ENCODE measurements at regions not wholly inside any gene's neighbourhood (a gene's known extent, or its start where the extent isn't known, plus 50 kb on each side); places are given as distances from the start of the nearest gene placed in this dataset.

- TF ChIP-seq GATA2 (CRISPR knock-in tag; IDR thresholded peaks at IDR 0.05): no peak
- no peak for TF ChIP-seq SMC3 (IDR thresholded peaks at IDR 0.05; ENCODE audit: low read depth, low read length)
- no peak for TF ChIP-seq CHD2 (IDR thresholded peaks at IDR 0.05; ENCODE audit: low read length, partially characterized antibody)
- no peak for TF ChIP-seq JUND (IDR thresholded peaks at IDR 0.05)
- no peak for TF ChIP-seq USF2 (IDR thresholded peaks at IDR 0.05; ENCODE audit: borderline replicate concordance, low read depth, low read length)
Observed at GRCh38 chr6:113776998-113777397, 80.1 kb upstream of the MARCKS start (continued).

DNA sequence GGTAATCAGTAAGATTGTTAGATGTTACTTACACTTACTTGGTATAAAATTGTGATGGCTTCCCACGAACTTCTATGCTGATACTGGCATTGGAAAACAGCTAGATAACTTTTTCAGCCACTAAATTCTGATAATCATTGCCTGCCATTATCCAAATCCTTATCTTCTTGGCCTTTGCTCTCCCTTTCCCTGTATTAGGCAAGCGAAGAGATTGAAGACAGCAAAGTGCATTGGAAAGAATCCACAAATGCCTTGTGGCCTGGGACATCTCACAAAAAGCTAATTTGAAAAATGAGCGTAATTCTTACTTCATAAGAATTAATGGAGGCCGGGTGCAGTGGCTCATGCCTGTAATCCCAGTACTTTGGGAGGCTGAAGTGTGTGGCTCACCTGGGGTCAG, 79.5 kb upstream of the MARCKS start:
- no peaks in the 10 kb centered on the region for H3K9me2 ChIP-seq
- TF ChIP-seq RAD21 (IDR thresholded peaks at IDR 0.05; ENCODE audit: low read length): no peak
- TF ChIP-seq, protein P1, sequence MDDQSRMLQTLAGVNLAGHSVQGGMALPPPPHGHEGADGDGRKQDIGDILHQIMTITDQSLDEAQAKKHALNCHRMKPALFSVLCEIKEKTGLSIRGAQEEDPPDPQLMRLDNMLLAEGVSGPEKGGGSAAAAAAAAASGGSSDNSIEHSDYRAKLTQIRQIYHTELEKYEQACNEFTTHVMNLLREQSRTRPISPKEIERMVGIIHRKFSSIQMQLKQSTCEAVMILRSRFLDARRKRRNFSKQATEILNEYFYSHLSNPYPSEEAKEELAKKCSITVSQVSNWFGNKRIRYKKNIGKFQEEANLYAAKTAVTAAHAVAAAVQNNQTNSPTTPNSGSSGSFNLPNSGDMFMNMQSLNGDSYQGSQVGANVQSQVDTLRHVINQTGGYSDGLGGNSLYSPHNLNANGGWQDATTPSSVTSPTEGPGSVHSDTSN (IDR thresholded peaks at IDR 0.05): no peak
- TF ChIP-seq, protein P2, sequence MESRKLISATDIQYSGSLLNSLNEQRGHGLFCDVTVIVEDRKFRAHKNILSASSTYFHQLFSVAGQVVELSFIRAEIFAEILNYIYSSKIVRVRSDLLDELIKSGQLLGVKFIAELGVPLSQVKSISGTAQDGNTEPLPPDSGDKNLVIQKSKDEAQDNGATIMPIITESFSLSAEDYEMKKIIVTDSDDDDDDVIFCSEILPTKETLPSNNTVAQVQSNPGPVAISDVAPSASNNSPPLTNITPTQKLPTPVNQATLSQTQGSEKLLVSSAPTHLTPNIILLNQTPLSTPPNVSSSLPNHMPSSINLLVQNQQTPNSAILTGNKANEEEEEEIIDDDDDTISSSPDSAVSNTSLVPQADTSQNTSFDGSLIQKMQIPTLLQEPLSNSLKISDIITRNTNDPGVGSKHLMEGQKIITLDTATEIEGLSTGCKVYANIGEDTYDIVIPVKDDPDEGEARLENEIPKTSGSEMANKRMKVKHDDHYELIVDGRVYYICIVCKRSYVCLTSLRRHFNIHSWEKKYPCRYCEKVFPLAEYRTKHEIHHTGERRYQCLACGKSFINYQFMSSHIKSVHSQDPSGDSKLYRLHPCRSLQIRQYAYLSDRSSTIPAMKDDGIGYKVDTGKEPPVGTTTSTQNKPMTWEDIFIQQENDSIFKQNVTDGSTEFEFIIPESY (IDR thresholded peaks at IDR 0.05; ENCODE audit: borderline replicate concordance, low read depth): no peak
- no peaks in the 10 kb centered on the region for H3K9me3 ChIP-seq
- H3K36me3 ChIP-seq (replicated peaks in 1 of 2; ENCODE audit: control insufficient read depth in 1 of 2, insufficient read depth in 2 of 2, low read length in 1 of 2): no peaks in the 10 kb centered on the region
- no peak overlapping the region for H3K4me2 ChIP-seq
- H3K27me3 ChIP-seq (ENCODE audit: insufficient read depth): no peaks in the 10 kb centered on the region
- no peak for DNase-seq
- no peak overlapping the region for H3K4me3 ChIP-seq (ENCODE audit: low read depth in 2 of 2, low read length in 1 of 2)
- no peak overlapping the region for H3K9ac ChIP-seq
- peaks cover 6% of the 10 kb centered on the region for H3F3A ChIP-seq (replicated peaks; ENCODE audit: insufficient read depth)
- H4K20me1 ChIP-seq (ENCODE audit: insufficient read depth): no peaks in the 10 kb centered on the region
- CTCF ChIA-PET: interaction anchor here (1.7 kb wide), 1 partner anchor 9 kb away, joined by 4 read pairs; no protein-coding TSS in a partner anchor
- no peaks in the 10 kb centered on the region for H3K4me1 ChIP-seq (ENCODE audit: control insufficient read depth in 1 of 2, insufficient read depth in 2 of 2, low read depth in 1 of 2, low read length in 1 of 2)
- no peak overlapping the region for H3K27ac ChIP-seq (ENCODE audit: low read depth in 2 of 2, low read length in 1 of 2)
- POLR2A ChIA-PET: no interaction called here
- no peaks in the 10 kb centered on the region for H3K79me2 ChIP-seq (ENCODE audit: insufficient read depth)
- no peak overlapping the region for H2AFZ ChIP-seq (ENCODE audit: low read depth)
- WGBS (ENCODE audit: low lambda C conversion rate): 92% methylated on average over 4 of the region's 4 CpGs

- no peak overlapping the region for H3K9ac ChIP-seq
- POLR2A ChIA-PET: no interaction called here
- H3K27ac ChIP-seq (ENCODE audit: low read depth in 2 of 2, low read length in 1 of 2): no peak overlapping the region
- no peaks in the 10 kb centered on the region for H3K4me1 ChIP-seq (ENCODE audit: control insufficient read depth in 1 of 2, insufficient read depth in 2 of 2, low read depth in 1 of 2, low read length in 1 of 2)
- CTCF ChIA-PET: interaction anchor here (1.5 kb wide), 1 partner anchor 34 kb away, joined by 3 read pairs; no protein-coding TSS in a partner anchor
- H3F3A ChIP-seq (replicated peaks; ENCODE audit: insufficient read depth): peaks cover 3% of the 10 kb centered on the region
- H2AFZ ChIP-seq (ENCODE audit: low read depth): no peak overlapping the region; the same call in 1 of the 2 replicates
- no peaks in the 10 kb centered on the region for H3K36me3 ChIP-seq (replicated peaks in 1 of 2; ENCODE audit: control insufficient read depth in 1 of 2, insufficient read depth in 2 of 2, low read length in 1 of 2)
- DNase-seq: no peak
- no peaks in the 10 kb centered on the region for H3K79me2 ChIP-seq (ENCODE audit: insufficient read depth)
- no peak overlapping the region for H3K4me2 ChIP-seq
- H3K4me3 ChIP-seq (ENCODE audit: low read depth in 2 of 2, low read length in 1 of 2): no peak overlapping the region
- H4K20me1 ChIP-seq (ENCODE audit: insufficient read depth): no peaks in the 10 kb centered on the region
- 93% methylated on average over 2 of the region's 2 CpGs for WGBS (ENCODE audit: low lambda C conversion rate)
- no peaks in the 10 kb centered on the region for H3K27me3 ChIP-seq (ENCODE audit: insufficient read depth)
- no peaks in the 10 kb centered on the region for H3K9me2 ChIP-seq
- no peaks in the 10 kb centered on the region for H3K9me3 ChIP-seq
- TF ChIP-seq JUND (IDR thresholded peaks at IDR 0.05): no peak
- TF ChIP-seq MXI1 (IDR thresholded peaks at IDR 0.05; ENCODE audit: low read depth, low read length): no peak
- no peak for TF ChIP-seq EZH2phosphoT487 (IDR thresholded peaks at IDR 0.05; ENCODE audit: borderline replicate concordance, low read depth)
- TF ChIP-seq ELF1 (IDR thresholded peaks at IDR 0.05): no peak
- no peak for TF ChIP-seq RFX5 (IDR thresholded peaks at IDR 0.05; ENCODE audit: low read length)
- no peak for TF ChIP-seq TAF1 (IDR thresholded peaks at IDR 0.05; ENCODE audit: borderline replicate concordance, low read depth, low read length)
- no peak for TF ChIP-seq CTCF (IDR thresholded peaks at IDR 0.05)
- TF ChIP-seq, protein P3, sequence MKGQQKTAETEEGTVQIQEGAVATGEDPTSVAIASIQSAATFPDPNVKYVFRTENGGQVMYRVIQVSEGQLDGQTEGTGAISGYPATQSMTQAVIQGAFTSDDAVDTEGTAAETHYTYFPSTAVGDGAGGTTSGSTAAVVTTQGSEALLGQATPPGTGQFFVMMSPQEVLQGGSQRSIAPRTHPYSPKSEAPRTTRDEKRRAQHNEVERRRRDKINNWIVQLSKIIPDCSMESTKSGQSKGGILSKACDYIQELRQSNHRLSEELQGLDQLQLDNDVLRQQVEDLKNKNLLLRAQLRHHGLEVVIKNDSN (IDR thresholded peaks at IDR 0.05; ENCODE audit: borderline replicate concordance, low read depth): no peak
- TF ChIP-seq RXRA (IDR thresholded peaks at IDR 0.05; ENCODE audit: borderline replicate concordance, low read depth): no peak
- no peak for TF ChIP-seq POLR2AphosphoS5 (IDR thresholded peaks at IDR 0.05; ENCODE audit: low read depth, low read length)
- TF ChIP-seq FOXM1 (IDR thresholded peaks at IDR 0.05; ENCODE audit: low read depth): no peak
- no peak for TF ChIP-seq YY1 (IDR thresholded peaks at IDR 0.05; ENCODE audit: low read depth)
- no peak for TF ChIP-seq RCOR1 (IDR thresholded peaks at IDR 0.05; ENCODE audit: low read length)
- no peak for TF ChIP-seq RAD21 (IDR thresholded peaks at IDR 0.05; ENCODE audit: low read length)
- TF ChIP-seq CHD2 (IDR thresholded peaks at IDR 0.05; ENCODE audit: low read length, partially characterized antibody): no peak
Observed at GRCh38 chr6:113779656-113780055, 77.5 kb upstream of the MARCKS start.

All from SK-N-SH (cell line).